Stimulated activated CD4-positive, alpha-beta T cell treated with anti-CD3 and anti-CD28 coated beads, Interleukin-15, amount 100 ng/mL, for 24 hours (primary cell): ENCODE measurements at regions not wholly inside any gene's neighbourhood (a gene's known extent, or its start where the extent isn't known, plus 50 kb on each side); places are given as distances from the start of the nearest gene placed in this dataset.
"Not testable (repeated sequence)": the region's sequence is repeated elsewhere in the genome, so short reads cannot be mapped to it uniquely, and the experiment has no call there.

Source experiments
- DNase-seq: peaks from one replicate; pipeline ENCODE4 v3.0.0-alpha.2; 2020

DNA sequence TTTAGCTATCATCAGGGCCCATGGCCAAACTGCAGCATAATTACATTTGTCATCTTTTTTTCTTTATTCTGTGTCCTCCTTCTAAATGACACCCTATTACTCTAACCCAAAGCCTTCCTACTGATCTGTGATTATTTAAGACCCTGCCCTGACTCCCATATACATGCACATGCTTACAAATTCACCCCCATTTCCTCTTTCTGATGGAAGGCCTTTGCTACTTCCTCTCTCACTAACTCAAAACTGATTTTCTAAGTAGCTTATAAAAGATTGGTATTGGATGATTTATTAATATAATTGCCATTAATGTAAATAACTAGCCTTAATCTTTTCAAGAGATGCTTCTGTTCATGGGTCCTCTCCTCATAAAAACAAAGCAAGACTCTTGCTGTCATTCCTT is 179.2 kb downstream of the EDEM1 start:
- DNase-seq: no peak

DNA sequence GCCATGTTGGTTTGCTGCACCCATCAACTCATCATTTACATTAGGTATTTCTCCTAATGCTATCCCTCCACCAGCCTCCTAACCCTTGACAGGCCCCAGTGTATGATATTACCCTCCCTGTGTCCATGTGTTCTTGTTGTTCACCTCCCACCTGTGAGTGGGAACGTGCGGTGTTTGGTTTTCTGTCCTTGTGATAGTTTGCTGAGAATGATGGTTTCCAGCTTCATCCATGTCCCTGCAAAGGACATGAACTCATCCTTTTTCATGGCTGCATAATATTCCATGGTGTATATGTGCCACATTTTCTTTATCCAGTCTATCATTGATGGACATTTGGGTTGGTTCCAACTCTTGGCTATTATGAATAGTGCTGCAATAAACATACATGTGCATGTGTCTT is 184.0 kb downstream of the EDEM1 start:
- DNase-seq: not testable (repeated sequence)

DNA sequence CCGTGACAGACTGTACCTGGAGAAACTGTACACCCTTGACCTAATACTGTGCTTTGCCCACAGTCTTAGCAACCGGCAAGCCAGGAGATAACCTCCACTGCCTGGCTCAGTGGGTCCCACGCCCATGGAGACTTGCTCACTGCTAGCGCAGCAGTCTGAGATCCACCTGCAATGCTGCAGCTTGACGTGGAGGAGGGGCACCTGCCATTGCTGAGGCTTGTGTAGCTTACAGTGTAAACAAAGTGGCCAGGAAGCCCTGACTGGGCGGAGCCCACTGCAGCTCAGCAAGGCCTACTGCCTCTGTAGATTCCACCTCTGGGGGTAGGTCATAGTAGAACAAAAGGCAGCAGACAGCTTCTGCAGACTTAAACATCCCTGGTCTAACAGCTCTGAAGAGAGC is 189.3 kb downstream of the EDEM1 start:
- DNase-seq: no peak

DNA sequence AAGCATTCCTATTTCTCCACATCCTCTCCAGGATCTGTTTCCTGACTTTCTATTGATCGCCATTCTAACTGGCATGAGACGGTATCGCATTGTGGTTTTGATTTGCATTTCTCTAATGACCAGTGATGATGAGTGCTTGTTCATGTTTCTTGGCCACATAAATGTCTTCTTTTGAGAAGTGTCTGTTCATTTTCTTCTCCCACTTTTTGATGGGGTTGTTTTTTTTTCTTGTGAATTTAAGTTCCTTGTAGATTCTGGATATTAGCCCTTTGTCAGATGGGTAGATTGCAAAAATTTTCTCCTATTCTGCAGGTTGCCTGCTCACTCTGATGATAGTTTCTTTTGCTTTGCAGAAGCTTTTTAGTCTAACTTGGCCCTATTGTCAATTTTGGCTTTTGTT is 191.8 kb downstream of the EDEM1 start:
- DNase-seq: not testable (repeated sequence)

DNA sequence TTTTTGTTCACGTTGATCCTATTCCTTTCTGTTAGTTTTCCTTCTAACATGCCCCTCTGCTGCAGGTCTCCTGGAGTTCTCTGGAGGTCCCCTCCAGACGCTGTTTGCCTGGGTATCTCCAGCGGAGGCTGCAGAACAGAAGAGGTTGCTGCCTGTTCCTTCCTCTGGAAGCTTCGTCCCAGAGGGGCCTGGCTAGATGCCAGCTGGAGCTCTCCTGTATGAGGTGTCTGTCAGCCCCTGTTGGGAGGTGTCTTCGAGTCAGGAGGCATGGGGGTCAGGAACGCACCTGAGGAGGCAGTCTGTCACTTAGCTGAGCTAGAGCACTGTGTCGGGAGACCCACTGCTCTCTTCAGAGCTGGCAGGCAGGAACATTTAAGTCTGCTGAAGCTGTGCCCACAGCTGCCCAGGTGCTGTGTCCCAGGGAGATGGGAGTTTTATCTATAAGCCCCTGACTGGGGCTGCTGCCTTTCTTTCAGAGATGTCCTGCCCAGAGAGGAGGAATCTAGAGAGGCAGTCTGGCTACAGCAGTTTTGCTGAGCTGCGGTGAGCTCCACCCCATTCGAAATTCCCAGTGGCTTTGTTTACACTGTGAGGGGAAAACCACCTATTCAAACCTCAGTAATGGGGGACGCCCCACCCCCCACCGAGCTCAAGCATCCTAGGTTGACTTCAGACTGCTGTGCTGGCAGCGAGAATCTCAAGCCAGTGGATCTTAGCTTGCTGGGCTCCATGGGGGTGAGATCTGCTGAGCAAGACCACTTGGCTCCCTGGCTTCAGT is 196.2 kb downstream of the EDEM1 start:
- not testable (repeated sequence) for DNase-seq

DNA sequence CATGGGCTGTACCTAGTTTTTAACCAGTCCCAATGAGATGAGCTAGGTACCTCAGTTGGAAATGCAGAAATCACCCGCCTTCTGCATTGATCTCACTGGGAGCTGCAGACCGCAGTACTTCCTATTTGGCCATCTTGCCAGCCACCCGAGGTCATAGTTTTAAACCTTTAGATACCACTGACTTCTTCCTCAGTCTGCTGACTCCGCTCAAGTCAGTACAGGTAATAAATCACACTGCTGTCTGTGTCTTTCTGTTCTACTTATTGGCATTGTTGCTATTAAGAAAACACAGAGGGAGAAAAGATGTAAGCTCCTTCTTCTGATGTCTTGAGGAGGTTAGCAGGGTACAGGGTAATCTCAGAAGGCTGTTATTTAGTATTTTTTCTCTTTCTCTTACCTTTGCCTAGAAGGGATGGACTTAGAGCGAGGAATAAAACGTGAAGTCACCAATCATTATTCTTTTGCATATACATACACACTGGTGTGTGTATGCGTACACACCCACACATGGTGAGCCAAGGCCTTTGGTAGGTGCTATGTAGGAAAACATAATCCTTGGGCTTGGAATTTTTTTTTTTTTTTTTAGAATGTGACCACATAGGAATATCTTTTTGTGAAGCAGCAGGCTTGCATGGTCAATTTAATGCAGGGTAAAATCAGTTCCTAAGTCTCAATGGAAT is 197.2 kb downstream of the EDEM1 start:
- DNase-seq: no peak

DNA sequence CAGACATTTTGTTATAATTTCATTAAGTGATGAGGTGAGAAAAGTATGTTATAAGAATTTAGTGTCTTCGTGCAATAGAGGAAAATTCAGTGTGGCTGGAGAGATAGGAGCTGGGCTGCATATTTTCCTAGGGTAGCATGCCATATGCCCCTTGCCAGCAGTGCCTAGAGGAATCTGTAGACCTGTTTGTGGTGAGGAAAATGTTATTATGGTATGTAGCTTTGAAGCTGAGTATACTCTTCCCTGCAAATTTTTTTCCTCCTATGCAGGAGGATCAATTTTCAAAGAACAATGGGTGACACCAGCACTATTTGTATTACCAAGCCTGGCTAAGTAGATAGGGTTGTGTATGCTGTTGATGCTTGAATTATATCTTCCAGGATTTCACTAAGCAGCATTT is 200.6 kb downstream of the EDEM1 start:
- no peak for DNase-seq

DNA sequence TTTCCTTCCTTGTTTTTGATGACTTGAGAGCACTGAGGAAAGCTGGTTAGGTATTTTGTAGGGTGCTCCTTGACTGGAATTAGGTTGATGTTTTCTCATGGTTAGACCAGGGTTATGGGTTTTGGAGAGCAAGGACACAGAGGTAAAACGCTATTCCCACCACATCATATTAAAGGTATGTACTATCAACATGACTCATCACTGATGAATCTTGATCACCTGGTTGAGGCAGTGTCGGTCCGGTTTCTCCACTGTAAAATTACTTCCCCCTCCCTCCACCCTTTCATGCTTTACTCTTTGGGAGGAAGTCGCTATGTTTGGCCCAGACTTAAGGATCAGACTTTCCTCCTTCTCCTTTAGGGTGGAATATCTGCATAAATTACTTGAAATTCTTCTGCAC is 201.6 kb downstream of the EDEM1 start:
- no peak for DNase-seq

DNA sequence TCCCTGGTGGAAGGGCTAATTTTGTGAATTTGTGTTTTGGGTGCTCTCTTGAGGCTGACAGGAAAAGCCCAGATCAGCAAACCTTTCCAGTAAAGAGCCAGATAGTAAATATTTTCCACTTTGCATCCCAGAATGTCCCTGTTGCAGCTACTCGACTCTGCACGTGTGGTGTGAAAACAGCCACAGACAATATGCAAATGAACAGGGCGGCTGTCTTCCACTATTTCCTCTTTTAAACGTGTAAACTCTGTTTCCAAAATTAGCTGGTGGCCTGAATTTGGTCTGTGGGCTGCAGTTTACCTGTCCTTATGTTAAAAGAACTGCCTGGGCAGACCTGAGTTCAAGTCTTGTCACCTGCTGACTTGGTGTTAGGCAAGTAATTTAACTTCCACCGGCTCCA is 202.7 kb downstream of the EDEM1 start:
- no peak for DNase-seq

DNA sequence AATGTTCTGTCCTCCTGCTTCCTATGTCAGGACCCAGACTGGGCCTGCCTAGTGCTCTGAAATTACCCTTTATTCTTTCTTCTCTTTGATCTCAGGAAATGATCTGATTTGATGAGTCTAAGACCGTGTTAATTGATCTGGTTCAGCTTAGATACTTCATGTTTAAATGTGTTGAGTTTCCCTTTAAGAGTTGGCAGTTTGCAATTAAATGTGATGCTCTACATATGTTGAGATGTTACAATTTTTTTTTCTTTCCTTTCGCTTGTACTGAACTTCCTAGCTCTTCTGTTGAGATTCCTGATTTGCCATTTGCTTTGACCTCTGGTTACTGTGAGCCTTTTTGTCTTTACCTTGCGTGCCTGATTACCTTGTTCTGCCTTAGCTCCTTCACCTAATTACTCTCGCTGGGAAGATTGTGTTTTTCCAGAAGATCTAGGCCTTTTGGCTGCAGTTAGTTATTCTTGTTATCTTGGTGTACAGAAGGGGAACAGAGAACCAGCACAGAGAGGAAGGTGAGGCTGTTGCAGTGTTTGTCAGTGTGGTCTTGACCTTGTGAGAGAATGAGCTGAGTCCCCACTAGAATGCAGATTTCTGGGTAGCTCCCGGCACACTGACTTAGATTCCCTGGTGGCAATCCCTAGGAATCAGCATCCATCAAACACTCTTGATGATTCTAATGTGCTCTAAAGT is 203.6 kb downstream of the EDEM1 start:
- no peak for DNase-seq

DNA sequence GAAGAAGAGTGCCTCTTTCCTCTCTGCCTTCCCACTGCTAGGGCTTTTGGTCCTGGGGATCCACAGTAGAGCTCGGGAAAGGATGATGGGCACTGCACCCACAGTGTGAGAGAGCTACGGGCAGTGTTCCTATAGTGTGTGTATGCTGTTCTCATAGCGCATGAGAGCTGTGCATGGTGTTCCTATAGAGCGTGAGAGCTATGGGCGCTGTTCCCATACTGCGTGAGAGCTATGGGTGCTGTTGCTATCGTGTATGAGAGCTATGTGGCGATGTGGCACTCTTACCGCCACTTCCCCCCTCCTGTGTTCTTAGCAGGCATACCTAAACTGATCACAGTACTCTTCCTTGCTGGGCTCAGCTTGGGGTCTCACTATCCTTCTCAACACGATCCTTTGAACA is 213.5 kb downstream of the EDEM1 start:
- DNase-seq: no peak

DNA sequence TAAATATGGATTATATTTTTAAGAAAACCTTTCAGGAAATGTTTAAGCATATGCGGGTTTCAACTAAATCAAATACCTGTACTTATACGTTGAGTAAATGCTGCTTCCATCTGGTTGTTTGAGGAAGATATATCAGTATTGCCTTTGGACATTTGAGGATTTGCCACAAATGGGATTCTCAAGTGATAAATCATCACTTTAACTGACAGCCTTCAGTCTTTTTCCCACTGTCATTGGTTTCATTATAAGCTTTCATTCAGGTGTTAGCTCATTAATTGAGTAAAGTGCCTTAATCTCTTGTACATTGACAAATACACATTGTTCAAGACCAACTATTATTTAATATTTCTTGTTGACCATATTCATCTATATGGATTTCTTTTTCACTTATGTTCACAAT is 217.2 kb downstream of the EDEM1 start:
- DNase-seq: no peak

DNA sequence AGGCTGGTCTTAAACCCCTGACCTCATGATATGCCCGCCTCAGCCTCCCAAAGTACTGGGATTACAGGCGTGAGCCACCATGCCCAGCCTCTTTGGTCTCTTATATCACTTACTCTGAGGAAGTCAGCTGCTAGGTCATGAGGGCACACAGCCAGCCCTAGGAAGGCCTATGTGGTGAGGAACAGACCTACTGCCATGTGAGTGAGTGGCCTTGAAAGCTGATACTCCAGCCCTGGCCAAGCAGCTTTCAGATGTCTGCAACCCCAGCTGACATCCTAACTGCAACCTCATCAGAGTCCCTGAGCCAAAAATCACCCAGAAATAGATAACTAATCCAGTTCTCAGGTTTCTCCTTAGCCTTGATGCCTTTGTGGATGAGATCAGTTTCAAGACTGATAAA is 224.3 kb downstream of the EDEM1 start:
- DNase-seq: no peak

DNA sequence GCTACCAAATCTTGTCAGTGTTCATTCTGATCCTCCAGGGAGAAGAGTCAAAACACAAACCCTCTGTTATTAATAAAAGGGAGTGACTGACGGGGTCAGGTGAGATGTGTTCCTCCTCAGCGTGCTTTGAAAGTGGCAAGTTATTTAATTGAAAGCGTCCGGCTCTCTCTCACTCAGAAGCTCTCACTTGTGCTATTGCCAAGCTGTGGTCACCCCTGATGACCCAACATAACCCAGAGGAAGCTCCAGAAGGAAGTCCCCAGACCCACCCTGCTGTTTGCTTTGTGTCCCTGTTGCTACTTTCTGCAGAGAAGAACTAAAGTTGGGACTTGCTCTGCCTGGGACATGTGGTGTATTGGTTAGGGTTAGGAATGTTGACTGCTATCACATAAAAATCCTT is 235.6 kb downstream of the EDEM1 start:
- no peak for DNase-seq

DNA sequence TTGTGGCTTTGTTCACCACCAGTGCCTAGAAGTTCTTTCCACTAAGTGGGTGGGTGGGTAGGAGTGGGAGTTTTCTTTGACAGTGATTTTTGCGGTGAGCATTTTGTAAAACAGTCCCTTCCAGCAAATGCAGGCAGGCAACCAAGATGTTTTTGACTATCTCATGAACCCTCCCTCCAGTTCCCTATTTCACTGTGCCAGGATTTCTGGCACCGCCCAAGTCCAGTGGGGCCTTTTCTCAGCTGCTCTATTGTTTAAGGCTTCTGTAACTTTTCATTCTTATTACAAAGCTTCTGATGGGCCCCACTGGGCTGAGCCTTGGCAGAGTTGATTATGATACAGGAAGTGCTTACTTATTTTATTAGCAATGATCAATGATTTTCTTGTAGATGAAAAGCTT is 236.0 kb downstream of the EDEM1 start:
- no peak for DNase-seq

DNA sequence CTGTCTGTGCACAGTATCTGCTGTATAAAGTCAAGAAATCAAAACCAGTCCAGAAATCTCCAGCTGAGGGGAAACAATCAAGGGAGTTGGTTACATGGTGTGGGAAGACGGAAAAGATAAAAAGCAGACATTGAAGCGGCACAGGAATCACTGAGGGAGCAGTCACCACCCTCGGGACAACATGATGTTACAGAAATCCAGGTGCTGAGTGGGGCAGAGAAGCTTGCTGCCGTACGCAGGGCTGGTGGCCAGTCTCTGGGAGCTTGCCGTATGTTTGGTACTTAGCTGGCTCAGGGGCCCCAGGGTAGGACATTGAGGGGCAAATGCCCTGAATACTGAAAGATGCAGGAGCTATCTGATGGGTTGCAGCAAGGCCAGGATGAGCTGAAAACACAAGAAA is 237.9 kb downstream of the EDEM1 start:
- no peak for DNase-seq

DNA sequence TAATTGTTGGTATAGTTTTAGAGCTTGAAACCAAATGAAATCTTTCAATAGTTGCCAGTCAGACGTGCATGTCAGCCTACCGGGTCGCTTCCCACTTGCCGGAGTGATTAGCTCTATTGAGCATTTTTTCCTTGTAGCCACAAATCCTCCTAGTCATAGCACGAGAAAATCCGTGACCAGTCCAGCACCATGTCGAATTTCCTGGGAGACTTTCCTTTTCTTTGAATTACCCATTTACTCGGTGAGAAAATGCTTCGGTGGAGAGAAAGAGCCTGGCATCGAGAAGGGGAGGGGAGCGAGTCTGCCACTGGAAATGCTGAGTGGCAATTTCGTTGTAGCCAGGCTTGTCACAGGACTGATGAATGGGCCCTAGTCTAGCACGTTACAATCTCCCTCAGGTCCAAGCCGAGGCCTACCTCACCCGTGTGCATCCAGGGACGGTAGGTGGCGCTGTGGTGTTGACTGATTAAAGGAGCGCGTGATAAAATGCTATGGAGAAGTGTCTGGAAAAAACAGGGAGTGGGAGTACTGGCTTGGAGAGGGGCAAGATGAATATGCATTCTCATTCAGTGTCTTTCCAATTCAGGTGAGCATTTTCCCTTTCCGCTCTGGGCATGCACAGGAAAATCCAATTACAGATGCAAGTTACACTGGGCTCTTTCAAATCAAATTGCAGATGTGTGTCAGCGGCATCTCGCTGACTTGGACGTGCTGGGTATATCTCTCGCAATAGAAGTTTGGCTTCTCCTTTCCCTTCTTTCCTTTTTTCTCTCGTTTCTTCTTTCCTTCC is 238.8 kb downstream of the EDEM1 start:
- peak; percentile 84 for DNase-seq

DNA sequence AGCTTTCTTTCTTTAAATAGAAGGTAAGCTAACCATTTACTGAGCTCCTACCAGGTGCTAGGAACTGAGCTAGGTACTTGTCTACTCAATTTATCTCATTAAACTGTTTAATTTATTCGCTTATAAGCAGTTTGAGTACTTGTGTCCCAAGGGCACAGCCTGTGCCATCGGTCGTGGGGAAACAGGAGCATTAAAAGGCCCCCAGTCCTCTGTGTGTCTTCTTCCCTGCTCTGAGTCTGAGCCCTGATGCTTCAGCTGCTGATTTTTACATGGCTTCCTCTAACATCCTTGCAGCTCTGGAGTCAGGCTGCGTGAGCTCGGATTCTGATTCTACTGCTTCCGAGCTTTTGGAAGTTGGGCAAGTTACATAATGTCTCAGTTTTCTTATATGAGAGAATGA is 239.5 kb downstream of the EDEM1 start:
- DNase-seq: no peak

DNA sequence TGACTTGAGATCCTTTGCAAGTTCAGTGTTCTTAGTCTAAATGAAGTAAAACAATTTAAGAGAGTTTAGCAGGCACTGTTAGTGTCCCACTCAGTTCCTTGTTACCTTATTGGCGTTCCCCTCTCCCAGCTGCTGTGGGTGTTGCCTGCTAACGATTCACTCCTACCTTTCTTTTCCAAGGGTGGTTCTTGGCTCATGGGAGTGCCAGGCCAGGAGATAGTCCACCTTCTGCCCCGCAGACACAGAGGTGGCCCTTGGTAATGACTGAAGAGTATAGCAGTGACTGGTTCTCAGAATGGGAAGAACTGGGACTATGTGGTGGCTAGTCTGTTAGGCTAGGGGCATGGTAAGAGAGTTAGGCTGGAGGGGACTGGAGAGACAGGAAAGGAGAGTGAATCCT is 240.4 kb downstream of the EDEM1 start:
- DNase-seq: no peak

DNA sequence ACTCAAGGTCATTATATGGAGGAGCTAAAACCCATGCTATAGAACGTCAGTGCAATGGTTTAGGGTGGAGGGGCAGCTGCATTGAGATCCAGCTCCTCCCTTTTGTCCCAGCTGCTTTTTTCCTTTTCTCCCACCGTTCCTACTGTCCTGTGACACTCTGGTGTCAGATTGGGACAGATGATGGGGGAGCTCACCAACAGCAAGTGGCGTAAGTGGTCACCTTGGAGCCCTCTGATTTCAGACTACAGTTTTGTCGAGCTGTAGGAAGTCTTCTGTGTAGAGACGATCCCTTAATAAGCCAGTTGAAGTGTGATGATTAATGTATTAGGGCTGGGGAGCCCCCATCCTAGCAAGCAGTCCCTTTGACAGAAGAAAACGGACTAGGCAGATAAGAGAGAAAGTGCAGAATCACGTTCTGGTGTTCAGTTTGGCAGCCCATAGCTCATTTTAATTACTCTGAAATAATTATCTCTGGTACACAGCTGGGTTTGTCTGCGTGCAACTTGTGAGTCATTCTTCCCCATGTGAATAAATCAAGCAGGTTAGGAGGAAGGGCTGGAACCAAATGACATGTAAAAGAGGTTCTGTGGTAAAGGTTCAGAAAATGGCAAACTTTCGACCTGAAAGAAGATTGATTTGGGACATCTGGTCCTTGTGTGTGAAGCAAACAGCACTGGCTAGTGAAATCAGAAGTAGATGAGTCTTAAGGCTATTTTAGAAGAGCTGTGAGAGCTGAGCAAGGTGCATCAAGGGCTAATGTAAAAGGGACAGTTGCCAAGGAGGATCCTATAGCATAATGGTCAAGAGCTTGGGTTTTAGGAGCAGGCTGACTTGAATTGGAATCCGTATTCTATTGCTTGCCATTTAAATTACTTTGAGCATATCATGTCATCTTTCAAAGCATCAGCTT is 241.4 kb downstream of the EDEM1 start:
- no peak for DNase-seq

DNA sequence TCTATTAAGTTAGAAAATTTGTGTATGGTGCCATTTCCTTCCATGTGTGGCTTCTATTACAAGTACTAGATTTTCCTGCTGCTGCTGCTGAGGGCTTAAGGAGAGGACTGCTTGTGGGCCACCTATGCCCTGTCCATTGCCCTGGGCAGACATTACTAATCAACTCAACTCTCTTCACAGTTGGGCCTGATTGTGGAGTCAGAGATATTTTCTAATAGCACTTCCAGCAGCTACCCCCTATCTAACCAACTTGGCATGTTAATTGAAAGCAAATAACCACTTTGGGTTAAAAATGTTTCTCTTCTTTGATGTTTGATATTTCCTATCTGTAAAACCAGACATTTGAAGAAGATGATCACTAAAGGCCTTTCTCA is 242.0 kb downstream of the EDEM1 start:
- no peak for DNase-seq

DNA sequence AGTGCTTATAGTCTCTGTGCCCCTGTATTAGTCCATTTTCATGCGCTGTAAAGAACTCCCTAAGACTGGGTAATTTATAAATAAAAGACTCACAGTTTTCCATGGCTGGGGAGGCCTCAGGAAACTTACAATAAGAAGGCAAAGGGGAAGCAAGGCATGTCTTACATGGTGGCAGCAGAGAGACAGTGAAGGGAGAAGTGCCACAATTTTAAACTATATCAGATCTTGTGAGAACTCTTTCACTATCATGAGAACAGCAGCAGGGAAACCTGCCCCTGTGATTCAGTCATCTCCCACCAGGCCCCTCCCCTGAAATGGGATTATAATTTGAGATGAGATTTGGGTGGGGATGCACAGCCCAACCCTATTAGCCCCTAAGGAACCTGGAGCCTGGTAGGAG is 243.2 kb downstream of the EDEM1 start:
- DNase-seq: no peak
